Vagina (tissue), 2 donors: ENCODE measurements at regions not wholly inside any gene's neighbourhood (a gene's known extent, or its start where the extent isn't known, plus 50 kb on each side); places are given as distances from the start of the nearest gene placed in this dataset.

Source experiments
- DNase-seq, 2 donors: peaks; one replicate each; pipeline ENCODE4 v3.0.0-alpha.2; 2017; ENCODE audit errors: extremely low spot score in 2 of 2
- H3K27ac ChIP-seq: fragments of 200-600 bp; sonication (generic); one replicate; pipeline ENCODE4 v1.5.1; 2019
- H3K27me3 ChIP-seq: fragments of 200-600 bp; sonication (generic); one replicate; pipeline ENCODE4 v1.5.1; 2019
- H3K36me3 ChIP-seq, 2 donors: fragments of 200-600 bp; sonication (generic); one replicate each; pipeline ENCODE4 v1.5.1; 2017 to 2019
- H3K4me1 ChIP-seq: fragments of 200-600 bp; sonication (generic); one replicate; pipeline ENCODE4 v1.5.1; 2019
- H3K4me3 ChIP-seq, 2 donors: fragments of 200-600 bp; sonication (generic); 1 replicate in 1 of 2; 2 replicates in 1 of 2; pipeline ENCODE4 v1.5.1; 2016 to 2019
- H3K9me3 ChIP-seq: fragments of 200-600 bp; sonication (generic); one replicate; pipeline ENCODE4 v1.5.1; 2019
- POLR2A ChIP-seq, 2 donors: fragments of 450-650 bp; IDR thresholded peaks; one replicate each; pipeline ENCODE4 v1.6.1; 2017; ENCODE audit warnings: antibody characterized with exemption in 2 of 2, mild to moderate bottlenecking in 2 of 2, moderate library complexity in 2 of 2
- POLR2AphosphoS5 ChIP-seq, 2 donors: sonication (generic); formaldehyde crosslinking; IDR thresholded peaks; one replicate each; pipeline ENCODE4 v1.9.0; 2017; ENCODE audit warnings: antibody characterized with exemption in 2 of 2, mild to moderate bottlenecking in 2 of 2, low read depth in 1 of 2; ENCODE audit not compliant: insufficient read depth in 1 of 2
- intact Hi-C: fragments of 100-400 bp; cut with DNase I; formaldehyde crosslinking; loops from one replicate; pipeline ENCODE4 v1.15.1; 2023
- TF ChIP-seq, protein P1 (sequence below), 3 experiments: fragments of 450-650 bp in 2 of 3; fragments of 200-600 bp in 1 of 3; sonication (generic) in 1 of 3; IDR thresholded peaks; one replicate each; pipeline ENCODE4 v1.5.1; 2017 to 2019; ENCODE audit warnings: antibody characterized with exemption in 3 of 3, mild to moderate bottlenecking in 2 of 3, moderate library complexity in 2 of 3

- H3K4me1 ChIP-seq, result no peaks in the 10 kb centered on the region
- intact Hi-C loops, result no loop called here
- no peak for DNase-seq
- no peak overlapping the region for H3K27ac ChIP-seq
- H3K9me3 ChIP-seq, result no peaks in the 10 kb centered on the region
- no peaks in the 10 kb centered on the region for H3K36me3 ChIP-seq
- no peak overlapping the region for H3K4me3 ChIP-seq
- TF ChIP-seq, protein P1, sequence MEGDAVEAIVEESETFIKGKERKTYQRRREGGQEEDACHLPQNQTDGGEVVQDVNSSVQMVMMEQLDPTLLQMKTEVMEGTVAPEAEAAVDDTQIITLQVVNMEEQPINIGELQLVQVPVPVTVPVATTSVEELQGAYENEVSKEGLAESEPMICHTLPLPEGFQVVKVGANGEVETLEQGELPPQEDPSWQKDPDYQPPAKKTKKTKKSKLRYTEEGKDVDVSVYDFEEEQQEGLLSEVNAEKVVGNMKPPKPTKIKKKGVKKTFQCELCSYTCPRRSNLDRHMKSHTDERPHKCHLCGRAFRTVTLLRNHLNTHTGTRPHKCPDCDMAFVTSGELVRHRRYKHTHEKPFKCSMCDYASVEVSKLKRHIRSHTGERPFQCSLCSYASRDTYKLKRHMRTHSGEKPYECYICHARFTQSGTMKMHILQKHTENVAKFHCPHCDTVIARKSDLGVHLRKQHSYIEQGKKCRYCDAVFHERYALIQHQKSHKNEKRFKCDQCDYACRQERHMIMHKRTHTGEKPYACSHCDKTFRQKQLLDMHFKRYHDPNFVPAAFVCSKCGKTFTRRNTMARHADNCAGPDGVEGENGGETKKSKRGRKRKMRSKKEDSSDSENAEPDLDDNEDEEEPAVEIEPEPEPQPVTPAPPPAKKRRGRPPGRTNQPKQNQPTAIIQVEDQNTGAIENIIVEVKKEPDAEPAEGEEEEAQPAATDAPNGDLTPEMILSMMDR (IDR thresholded peaks at IDR 0.05), result no peak
- TF ChIP-seq POLR2AphosphoS5 (IDR thresholded peaks at IDR 0.05; ENCODE audit: insufficient read depth in 1 of 2, low read depth in 1 of 2) (no peak), POLR2A (IDR thresholded peaks at IDR 0.05) (no peak)
- no peaks in the 10 kb centered on the region for H3K27me3 ChIP-seq
Measured at GRCh38 chr3:80238606-80239005, 470.8 kb upstream of the ROBO1 start.

DNA sequence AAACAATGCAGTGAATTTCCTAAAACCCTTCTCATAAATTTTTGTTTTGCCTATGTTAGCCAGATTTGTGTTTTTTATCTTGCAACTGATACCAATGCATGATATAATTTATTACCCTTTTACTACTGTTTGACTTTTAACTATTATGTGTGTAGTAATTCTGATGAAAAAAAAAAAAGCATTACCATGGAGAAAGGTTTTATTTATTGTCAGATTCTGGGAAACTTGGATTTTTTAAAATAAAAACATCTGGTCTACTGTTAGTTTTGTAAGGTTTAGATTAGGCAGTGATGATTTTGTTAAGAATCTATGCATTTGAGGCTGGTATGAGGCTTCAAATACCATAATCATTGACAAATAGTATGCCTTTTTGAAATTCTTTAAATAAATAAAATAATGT is 470.4 kb upstream of the ROBO1 start:
- intact Hi-C loops, result no loop called here
- TF ChIP-seq POLR2A (IDR thresholded peaks at IDR 0.05), result no peak
- TF ChIP-seq, protein P1 (IDR thresholded peaks at IDR 0.05), result no peak
- TF ChIP-seq POLR2AphosphoS5 (IDR thresholded peaks at IDR 0.05; ENCODE audit: insufficient read depth in 1 of 2, low read depth in 1 of 2), result no peak
- Histone ChIP-seq H3K27me3 (no peaks in the 10 kb centered on the region), H3K4me1 (no peaks in the 10 kb centered on the region), H3K27ac (no peak overlapping the region), H3K36me3 (no peaks in the 10 kb centered on the region), H3K4me3 (no peak overlapping the region), H3K9me3 (no peaks in the 10 kb centered on the region)
- DNase-seq, result no peak

DNA sequence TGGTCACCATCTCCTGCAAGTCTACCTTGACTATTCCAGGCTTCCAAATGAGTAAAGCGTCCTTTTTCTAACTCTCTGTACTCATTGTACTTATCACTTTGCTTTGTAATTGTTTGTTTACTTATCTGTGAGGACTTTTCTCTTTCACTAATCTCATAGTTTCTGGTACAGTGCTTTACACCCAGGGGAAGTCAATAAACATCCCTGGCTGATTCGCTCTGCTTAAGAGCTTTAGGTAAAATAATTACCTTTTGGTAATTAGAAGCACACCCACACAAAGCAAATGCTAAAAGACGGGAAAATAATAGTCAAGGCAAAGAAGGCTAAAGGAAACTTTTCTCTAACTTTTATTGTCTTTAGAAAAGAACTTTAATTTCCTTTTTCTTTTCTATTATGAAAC is 466.9 kb upstream of the ROBO1 start:
- H3K27ac ChIP-seq, result no peak overlapping the region

DNA sequence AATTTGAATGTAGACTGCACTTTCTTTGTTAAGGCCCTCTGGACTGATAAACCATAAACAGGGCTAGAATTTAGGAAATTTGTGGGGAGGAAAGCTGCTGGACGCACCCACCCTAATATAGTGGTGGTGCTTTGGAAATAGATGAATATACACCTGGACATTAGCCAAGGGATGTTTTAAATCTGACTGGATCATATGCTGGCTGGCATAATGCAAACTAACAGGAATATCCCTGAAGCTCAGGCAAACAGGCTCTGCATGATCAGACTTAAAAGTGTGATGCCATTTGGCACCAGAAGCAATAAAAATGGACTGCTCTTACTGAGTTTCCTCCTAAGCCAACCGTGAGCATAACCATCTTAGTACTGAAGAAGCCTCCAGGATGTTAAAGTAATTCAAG is 465.8 kb upstream of the ROBO1 start:
- Histone ChIP-seq H3K27ac (no peak overlapping the region), H3K9me3 (no peaks in the 10 kb centered on the region), H3K4me3 (no peak overlapping the region), H3K27me3 (no peaks in the 10 kb centered on the region), H3K4me1 (no peaks in the 10 kb centered on the region), H3K36me3 (no peaks in the 10 kb centered on the region)
- DNase-seq, result no peak
- TF ChIP-seq POLR2AphosphoS5 (IDR thresholded peaks at IDR 0.05; ENCODE audit: insufficient read depth in 1 of 2, low read depth in 1 of 2) (no peak), POLR2A (IDR thresholded peaks at IDR 0.05) (no peak)
- TF ChIP-seq, protein P1 (IDR thresholded peaks at IDR 0.05), result no peak
- intact Hi-C loops, result no loop called here

More for the DNA sequence above, 466.9 kb upstream of the ROBO1 start:
- Histone ChIP-seq H3K4me1 (no peaks in the 10 kb centered on the region), H3K27me3 (no peaks in the 10 kb centered on the region), H3K4me3 (no peak overlapping the region), H3K9me3 (no peaks in the 10 kb centered on the region), H3K36me3 (no peaks in the 10 kb centered on the region)
- TF ChIP-seq POLR2AphosphoS5 (IDR thresholded peaks at IDR 0.05; ENCODE audit: insufficient read depth in 1 of 2, low read depth in 1 of 2), result no peak
- TF ChIP-seq, protein P1 (IDR thresholded peaks at IDR 0.05), result no peak
- TF ChIP-seq POLR2A (IDR thresholded peaks at IDR 0.05), result no peak
- DNase-seq, result no peak
- intact Hi-C loops, result no loop called here

DNA sequence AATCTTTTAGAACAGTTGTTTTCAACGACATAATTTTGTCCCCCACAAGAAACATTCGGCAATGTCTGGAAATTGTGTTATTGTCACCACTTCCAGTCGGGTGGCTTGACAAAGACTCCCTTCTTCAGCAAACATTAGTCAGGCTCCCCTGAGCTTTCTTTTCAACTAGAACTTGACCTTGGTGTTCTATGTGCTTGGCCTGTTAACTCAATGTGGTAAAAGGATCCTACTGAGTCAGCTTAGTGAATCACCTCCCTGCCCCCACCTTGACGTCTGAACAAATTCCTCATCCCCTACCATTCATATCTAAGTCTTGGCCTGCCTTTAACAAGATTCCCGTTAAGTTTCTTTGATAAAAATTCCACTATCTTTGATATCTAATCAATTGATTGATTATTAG is 465.0 kb upstream of the ROBO1 start:
- no peak overlapping the region for H3K27ac ChIP-seq
- TF ChIP-seq POLR2A (IDR thresholded peaks at IDR 0.05), result no peak
- no peak for TF ChIP-seq POLR2AphosphoS5 (IDR thresholded peaks at IDR 0.05; ENCODE audit: insufficient read depth in 1 of 2, low read depth in 1 of 2)
- TF ChIP-seq, protein P1 (IDR thresholded peaks at IDR 0.05), result no peak
- no peak overlapping the region for H3K4me3 ChIP-seq
- no peaks in the 10 kb centered on the region for H3K27me3 ChIP-seq
- no peaks in the 10 kb centered on the region for H3K9me3 ChIP-seq
- no peak for DNase-seq
- H3K4me1 ChIP-seq, result no peaks in the 10 kb centered on the region
- H3K36me3 ChIP-seq, result no peaks in the 10 kb centered on the region
- intact Hi-C loops, result no loop called here
